ENCODE measurements at regions not wholly inside any gene's neighbourhood (a gene's known extent, or its start where the extent isn't known, plus 50 kb on each side); places are given as distances from the start of the nearest gene placed in this dataset.

DNA sequence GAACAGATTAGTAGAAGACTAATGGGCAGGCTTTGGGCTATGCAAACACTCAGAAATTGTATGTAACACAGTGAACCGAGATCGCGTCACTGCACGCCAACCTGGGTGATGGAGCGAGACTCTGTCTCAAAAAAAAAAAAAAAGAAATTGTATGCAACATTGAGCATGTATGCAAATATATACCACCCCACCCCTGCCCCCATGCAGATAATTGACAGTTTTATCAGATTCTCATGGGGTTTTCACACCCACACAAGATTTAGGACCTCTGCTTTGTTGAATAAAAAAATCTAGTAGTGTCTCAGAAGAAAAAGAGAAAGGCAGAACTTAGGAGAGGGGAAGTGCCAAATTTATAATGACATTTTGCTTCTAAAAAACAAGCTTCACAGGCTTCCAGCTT lies 131.6 kb upstream of the FN1 start:
- no peaks in the 10 kb centered on the region for H3K27me3 ChIP-seq (ENCODE audit: control insufficient read depth, insufficient read depth, low read length)
- no peaks in the 10 kb centered on the region for H3K9me3 ChIP-seq (replicated peaks; ENCODE audit: control insufficient read depth, low read depth, low read length)
- WGBS (ENCODE audit: insufficient coverage) = no CpG with 5 or more reads among the region's 5 CpGs
- no peaks in the 10 kb centered on the region for H3K4me1 ChIP-seq (ENCODE audit: control insufficient read depth, insufficient read depth, low read length)
- H3K27ac ChIP-seq (ENCODE audit: low read length) = no peak overlapping the region
- no peaks in the 10 kb centered on the region for H3K36me3 ChIP-seq (ENCODE audit: control insufficient read depth, insufficient read depth, low read length)
- no peak for DNase-seq
- H3K4me3 ChIP-seq (ENCODE audit: low read length) = no peak overlapping the region

DNA sequence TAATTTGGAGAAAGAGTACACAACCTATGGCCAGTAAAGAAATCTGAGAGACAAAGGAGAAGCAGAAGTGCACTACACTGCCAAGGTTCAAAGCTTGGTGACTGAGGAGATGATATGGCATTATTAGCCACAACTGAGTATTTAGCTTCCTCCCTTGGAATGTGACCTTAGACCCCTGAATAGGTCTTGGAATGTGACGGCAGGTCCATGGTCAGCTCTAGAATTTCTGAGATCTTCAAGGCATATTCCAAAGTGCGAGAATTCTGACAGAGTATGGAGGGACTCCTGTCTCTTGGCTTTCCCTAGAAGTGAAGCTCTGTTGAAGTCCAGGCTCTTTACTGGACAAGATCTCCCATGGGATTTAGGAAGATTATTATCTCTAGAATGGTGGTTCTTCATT lies 130.0 kb upstream of the FN1 start:
- 86% methylated on average over 2 of the region's 2 CpGs for WGBS (ENCODE audit: insufficient coverage)
- H3K36me3 ChIP-seq (ENCODE audit: control insufficient read depth, insufficient read depth, low read length) = no peaks in the 10 kb centered on the region
- no peak for DNase-seq
- no peaks in the 10 kb centered on the region for H3K4me1 ChIP-seq (ENCODE audit: control insufficient read depth, insufficient read depth, low read length)
- H3K9me3 ChIP-seq (replicated peaks; ENCODE audit: control insufficient read depth, low read depth, low read length) = no peaks in the 10 kb centered on the region
- no peak overlapping the region for H3K27ac ChIP-seq (ENCODE audit: low read length)
- H3K4me3 ChIP-seq (ENCODE audit: low read length) = no peak overlapping the region
- no peaks in the 10 kb centered on the region for H3K27me3 ChIP-seq (ENCODE audit: control insufficient read depth, insufficient read depth, low read length)

DNA sequence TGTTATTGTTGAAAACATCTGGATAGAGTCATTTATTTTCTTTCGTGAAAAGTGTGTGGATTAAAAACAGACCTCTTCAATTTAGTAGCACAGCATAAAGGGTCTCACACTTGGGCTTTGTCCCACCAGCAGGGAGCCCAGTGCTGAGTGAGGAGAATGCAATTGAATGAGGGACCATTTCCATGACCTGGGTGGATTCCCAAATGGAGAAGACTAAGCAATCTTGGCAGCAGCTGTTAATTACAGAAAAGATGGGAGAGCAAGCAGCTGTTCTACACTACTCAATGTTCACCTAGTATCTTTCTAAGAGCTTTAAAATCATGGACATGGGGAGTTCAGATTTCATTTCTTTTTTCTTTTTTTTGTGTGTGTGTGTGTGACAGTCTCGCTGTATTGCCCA lies 121.8 kb upstream of the FN1 start:
- Histone ChIP-seq H3K4me3 (ENCODE audit: low read length) (no peak overlapping the region), H3K4me1 (ENCODE audit: control insufficient read depth, insufficient read depth, low read length) (peaks cover 5% of the 10 kb centered on the region), H3K27ac (ENCODE audit: low read length) (no peak overlapping the region), H3K36me3 (ENCODE audit: control insufficient read depth, insufficient read depth, low read length) (no peaks in the 10 kb centered on the region), H3K27me3 (ENCODE audit: control insufficient read depth, insufficient read depth, low read length) (no peaks in the 10 kb centered on the region), H3K9me3 (replicated peaks; ENCODE audit: control insufficient read depth, low read depth, low read length) (no peaks in the 10 kb centered on the region)
- DNase-seq = peak; percentile 84
- no CpG with 5 or more reads among the region's 2 CpGs for WGBS (ENCODE audit: insufficient coverage)

DNA sequence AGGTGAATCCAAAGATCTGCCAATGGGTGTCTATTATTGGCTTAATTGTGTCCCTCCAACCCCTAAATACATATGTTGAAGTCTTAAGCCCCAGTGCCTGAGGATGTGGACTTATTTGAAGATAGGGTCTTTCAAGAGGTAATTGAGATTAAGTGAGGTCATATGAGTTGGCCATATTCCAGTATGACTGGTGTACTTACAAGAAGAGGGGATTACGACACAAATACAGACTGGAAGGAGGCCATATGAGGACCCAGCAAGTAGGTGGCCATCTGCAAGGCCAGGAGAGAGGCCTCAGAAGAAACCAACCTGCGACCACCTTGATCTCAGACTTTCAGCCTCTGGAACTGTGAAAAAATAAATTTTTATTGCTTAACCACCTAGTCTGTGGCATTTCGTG lies 121.1 kb upstream of the FN1 start:
- H3K4me1 ChIP-seq (ENCODE audit: control insufficient read depth, insufficient read depth, low read length) = peaks cover 5% of the 10 kb centered on the region
- DNase-seq = peak; percentile 33
- 69% methylated on average over 2 of the region's 3 CpGs for whole genome bisulfite sequencing (ENCODE audit: insufficient coverage)

DNA sequence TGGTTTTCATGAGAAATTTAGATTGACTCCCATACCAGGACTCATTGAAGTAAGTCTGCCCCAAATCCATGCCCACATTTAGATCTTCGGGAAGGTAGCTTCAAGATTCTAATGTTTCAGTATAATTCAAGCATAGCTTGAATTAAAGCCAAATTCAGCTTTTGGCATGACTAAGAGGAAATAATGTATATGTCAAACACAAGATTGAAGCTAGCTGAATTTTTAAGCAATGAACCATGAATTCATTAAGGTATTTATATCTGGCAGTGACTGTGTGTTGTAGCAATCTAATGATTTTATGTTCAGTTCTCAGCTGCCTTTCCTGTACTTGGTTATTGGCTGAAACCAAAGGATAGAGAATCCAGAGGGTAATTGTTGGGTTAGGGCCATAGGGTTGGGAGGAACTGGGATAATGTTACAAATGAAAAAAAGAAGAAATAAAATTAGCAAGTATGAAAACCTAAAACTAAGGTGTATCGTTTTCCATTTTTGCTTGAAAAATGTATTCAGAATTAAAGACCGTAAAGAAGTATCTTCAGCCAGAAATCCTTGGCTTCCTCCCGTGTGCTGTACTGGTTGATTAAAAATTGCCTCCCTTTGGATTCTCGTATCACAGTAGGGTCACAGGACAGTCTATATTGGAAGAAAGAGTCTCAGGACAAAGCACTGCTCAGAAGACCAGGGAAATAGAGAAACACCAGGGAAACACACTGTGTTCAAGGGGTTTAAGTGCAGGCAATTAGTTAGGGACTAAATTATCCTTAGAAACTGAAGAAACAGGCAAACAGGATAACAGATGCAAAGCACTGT lies 119.0 kb upstream of the FN1 start:
- no peaks in the 10 kb centered on the region for H3K9me3 ChIP-seq (replicated peaks; ENCODE audit: control insufficient read depth, low read depth, low read length)
- no peak overlapping the region for H3K4me3 ChIP-seq (ENCODE audit: low read length)
- no peaks in the 10 kb centered on the region for H3K36me3 ChIP-seq (ENCODE audit: control insufficient read depth, insufficient read depth, low read length)
- DNase-seq = peak; percentile 69
- H3K27me3 ChIP-seq (ENCODE audit: control insufficient read depth, insufficient read depth, low read length) = no peaks in the 10 kb centered on the region
- peak overlapping the region; percentile 61 for H3K27ac ChIP-seq (ENCODE audit: low read length)
- WGBS (ENCODE audit: insufficient coverage) = 15% methylated on average over 4 of the region's 5 CpGs
- peaks cover 5% of the 10 kb centered on the region for H3K4me1 ChIP-seq (ENCODE audit: control insufficient read depth, insufficient read depth, low read length)

More for the DNA sequence above, 121.1 kb upstream of the FN1 start:
- Histone ChIP-seq H3K27ac (ENCODE audit: low read length) (no peak overlapping the region), H3K4me3 (ENCODE audit: low read length) (no peak overlapping the region), H3K9me3 (replicated peaks; ENCODE audit: control insufficient read depth, low read depth, low read length) (no peaks in the 10 kb centered on the region), H3K36me3 (ENCODE audit: control insufficient read depth, insufficient read depth, low read length) (no peaks in the 10 kb centered on the region), H3K27me3 (ENCODE audit: control insufficient read depth, insufficient read depth, low read length) (no peaks in the 10 kb centered on the region)

DNA sequence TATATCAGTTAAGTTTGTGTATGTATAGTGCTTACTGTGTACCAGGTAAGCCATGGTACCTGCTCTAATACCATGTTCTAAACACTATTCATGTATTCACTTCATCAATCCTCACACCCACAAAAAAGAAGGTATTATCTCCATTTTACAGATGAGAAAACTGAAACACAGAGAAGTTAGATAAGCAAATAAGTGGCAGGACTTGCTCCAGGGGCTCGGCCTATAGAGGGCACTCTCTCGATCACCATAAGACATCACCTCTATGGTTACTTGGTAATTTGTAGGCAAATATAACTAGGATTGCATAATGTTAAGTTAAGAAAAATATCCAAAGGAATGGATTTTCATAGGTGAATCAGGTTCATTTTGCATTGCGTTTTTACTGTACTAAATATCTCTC lies 118.1 kb upstream of the FN1 start:
- H3K4me3 ChIP-seq (ENCODE audit: low read length) = no peak overlapping the region
- WGBS (ENCODE audit: insufficient coverage) = no CpG with 5 or more reads among the region's 3 CpGs
- H3K4me1 ChIP-seq (ENCODE audit: control insufficient read depth, insufficient read depth, low read length) = peaks cover 5% of the 10 kb centered on the region
- no peaks in the 10 kb centered on the region for H3K27me3 ChIP-seq (ENCODE audit: control insufficient read depth, insufficient read depth, low read length)
- no peaks in the 10 kb centered on the region for H3K36me3 ChIP-seq (ENCODE audit: control insufficient read depth, insufficient read depth, low read length)
- DNase-seq = no peak
- no peaks in the 10 kb centered on the region for H3K9me3 ChIP-seq (replicated peaks; ENCODE audit: control insufficient read depth, low read depth, low read length)
- no peak overlapping the region for H3K27ac ChIP-seq (ENCODE audit: low read length)

DNA sequence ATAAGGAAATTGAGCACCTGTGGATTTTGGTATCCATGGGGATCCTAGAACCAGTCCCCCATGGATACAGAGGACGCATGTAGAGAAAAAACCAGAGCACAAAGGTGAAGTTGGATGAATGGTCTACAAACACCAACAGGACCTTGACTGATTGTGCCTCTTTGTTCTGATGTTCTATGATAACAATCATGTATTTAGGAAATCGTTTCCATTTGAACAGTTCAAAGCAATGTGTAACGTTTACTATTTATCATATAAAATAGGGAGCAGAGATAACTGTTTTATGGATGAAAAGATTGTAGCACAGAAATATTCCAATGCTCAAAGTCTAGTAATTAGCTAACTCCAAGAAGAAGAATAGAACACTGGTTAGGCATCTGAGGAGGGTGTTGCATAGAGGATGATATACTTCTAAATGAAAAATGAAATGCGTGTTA lies 116.3 kb upstream of the FN1 start:
- H3K36me3 ChIP-seq (ENCODE audit: control insufficient read depth, insufficient read depth, low read length) = no peaks in the 10 kb centered on the region
- H3K4me3 ChIP-seq (ENCODE audit: low read length) = no peak overlapping the region
- WGBS (ENCODE audit: insufficient coverage) = 100% methylated on average over 1 of the region's 4 CpGs
- H3K27ac ChIP-seq (ENCODE audit: low read length) = no peak overlapping the region
- H3K4me1 ChIP-seq (ENCODE audit: control insufficient read depth, insufficient read depth, low read length) = peaks cover 5% of the 10 kb centered on the region
- no peaks in the 10 kb centered on the region for H3K9me3 ChIP-seq (replicated peaks; ENCODE audit: control insufficient read depth, low read depth, low read length)
- no peaks in the 10 kb centered on the region for H3K27me3 ChIP-seq (ENCODE audit: control insufficient read depth, insufficient read depth, low read length)
- DNase-seq = no peak

DNA sequence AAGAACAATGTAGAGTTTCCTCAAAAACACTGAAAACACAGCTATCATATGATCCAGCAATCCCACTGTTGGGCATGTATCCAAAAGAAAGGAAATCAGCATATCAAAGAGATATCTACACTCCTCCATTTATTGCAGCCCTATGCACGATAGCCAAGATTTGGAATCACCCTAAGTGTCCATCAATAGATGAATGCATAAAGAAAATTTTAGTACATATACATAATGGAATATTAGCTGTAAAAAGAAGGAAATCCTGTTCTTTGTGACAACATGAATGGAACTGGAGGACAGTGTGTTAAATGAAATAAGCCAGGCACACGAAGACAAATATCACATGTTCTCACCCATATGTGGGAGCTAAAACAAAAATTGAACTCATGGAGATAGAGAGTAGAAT lies 114.5 kb upstream of the FN1 start:
- H3K4me3 ChIP-seq (ENCODE audit: low read length) = no peak overlapping the region
- peaks cover under 1% of the 10 kb centered on the region for H3K4me1 ChIP-seq (ENCODE audit: control insufficient read depth, insufficient read depth, low read length)
- no peak for DNase-seq
- no peaks in the 10 kb centered on the region for H3K27me3 ChIP-seq (ENCODE audit: control insufficient read depth, insufficient read depth, low read length)
- WGBS (ENCODE audit: insufficient coverage) = no CpG with 5 or more reads among the region's 2 CpGs
- no peak overlapping the region for H3K27ac ChIP-seq (ENCODE audit: low read length)
- no peaks in the 10 kb centered on the region for H3K9me3 ChIP-seq (replicated peaks; ENCODE audit: control insufficient read depth, low read depth, low read length)
- H3K36me3 ChIP-seq (ENCODE audit: control insufficient read depth, insufficient read depth, low read length) = no peaks in the 10 kb centered on the region

DNA sequence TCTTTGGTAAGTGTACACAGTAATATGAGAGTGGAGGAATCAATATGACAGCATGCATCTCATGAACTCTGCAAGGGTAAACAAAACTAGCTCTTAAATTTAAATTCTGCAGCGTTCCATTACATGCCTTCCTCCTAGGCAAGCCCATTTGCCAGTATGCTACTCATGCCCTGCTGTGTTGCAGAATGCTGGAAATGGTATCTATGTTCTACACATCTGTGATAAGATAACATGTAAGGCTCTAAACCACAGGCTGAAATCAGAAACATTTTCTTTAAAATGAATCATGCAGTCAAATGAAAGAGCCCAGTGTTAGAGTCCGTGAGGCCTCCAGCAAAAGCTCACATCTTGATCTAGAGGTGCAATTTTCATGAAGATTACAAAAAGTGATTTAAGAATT lies 112.8 kb upstream of the FN1 start:
- no CpG with 5 or more reads among the region's 2 CpGs for WGBS (ENCODE audit: insufficient coverage)
- Histone ChIP-seq H3K36me3 (ENCODE audit: control insufficient read depth, insufficient read depth, low read length) (no peaks in the 10 kb centered on the region), H3K4me3 (ENCODE audit: low read length) (no peak overlapping the region), H3K9me3 (replicated peaks; ENCODE audit: control insufficient read depth, low read depth, low read length) (no peaks in the 10 kb centered on the region), H3K4me1 (ENCODE audit: control insufficient read depth, insufficient read depth, low read length) (no peaks in the 10 kb centered on the region), H3K27ac (ENCODE audit: low read length) (no peak overlapping the region), H3K27me3 (ENCODE audit: control insufficient read depth, insufficient read depth, low read length) (no peaks in the 10 kb centered on the region)
- DNase-seq = no peak

DNA sequence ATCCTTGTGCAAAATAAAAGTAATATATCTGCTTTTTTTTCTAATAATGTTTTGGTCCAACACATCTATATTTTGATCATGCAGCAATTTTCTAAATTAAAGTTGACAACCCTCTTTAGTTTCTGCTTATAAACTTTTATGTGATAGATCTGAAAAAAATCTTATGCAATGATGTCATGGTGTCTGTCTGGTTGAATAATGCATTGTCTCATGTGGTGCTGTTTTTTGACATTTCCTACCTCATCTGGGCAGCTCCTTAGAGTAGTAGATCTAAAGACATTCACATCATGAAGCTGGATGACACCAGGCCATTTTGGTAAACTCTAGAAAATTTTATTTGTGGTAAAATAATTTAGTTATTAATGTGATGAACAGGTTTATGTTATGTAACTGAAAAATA lies 106.8 kb upstream of the FN1 start:
- no peak for DNase-seq
- H3K9me3 ChIP-seq (replicated peaks; ENCODE audit: control insufficient read depth, low read depth, low read length) = no peaks in the 10 kb centered on the region
- H3K36me3 ChIP-seq (ENCODE audit: control insufficient read depth, insufficient read depth, low read length) = no peaks in the 10 kb centered on the region
- no peaks in the 10 kb centered on the region for H3K4me1 ChIP-seq (ENCODE audit: control insufficient read depth, insufficient read depth, low read length)
- no peak overlapping the region for H3K4me3 ChIP-seq (ENCODE audit: low read length)
- H3K27ac ChIP-seq (ENCODE audit: low read length) = no peak overlapping the region
- no peaks in the 10 kb centered on the region for H3K27me3 ChIP-seq (ENCODE audit: control insufficient read depth, insufficient read depth, low read length)

DNA sequence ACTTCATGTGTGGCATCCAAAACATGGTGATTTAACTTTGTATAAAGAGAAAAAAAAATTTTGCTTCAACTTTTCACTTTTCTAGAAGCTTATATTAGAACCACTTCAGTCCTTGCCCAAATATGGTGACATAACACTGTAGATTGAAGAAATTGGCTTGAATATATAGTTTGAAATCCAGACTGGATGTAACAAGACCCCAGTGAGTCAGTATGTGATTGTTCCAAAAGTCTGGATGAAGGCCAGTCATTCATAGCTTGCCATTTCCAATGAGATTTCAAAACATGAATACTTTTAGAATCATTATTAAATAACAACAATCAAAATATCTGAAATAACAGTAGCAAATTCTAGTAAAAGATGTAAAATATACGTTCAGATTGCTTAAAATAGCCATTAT lies 104.8 kb upstream of the FN1 start:
- H3K27me3 ChIP-seq (ENCODE audit: control insufficient read depth, insufficient read depth, low read length) = no peaks in the 10 kb centered on the region

More for the DNA sequence above, 104.8 kb upstream of the FN1 start:
- peaks cover 3% of the 10 kb centered on the region for H3K4me1 ChIP-seq (ENCODE audit: control insufficient read depth, insufficient read depth, low read length)
- H3K9me3 ChIP-seq (replicated peaks; ENCODE audit: control insufficient read depth, low read depth, low read length) = no peaks in the 10 kb centered on the region
- H3K4me3 ChIP-seq (ENCODE audit: low read length) = no peak overlapping the region
- no peak overlapping the region for H3K27ac ChIP-seq (ENCODE audit: low read length)
- DNase-seq = peak; percentile 95
- no peaks in the 10 kb centered on the region for H3K36me3 ChIP-seq (ENCODE audit: control insufficient read depth, insufficient read depth, low read length)
- no CpG with 5 or more reads among the region's 1 CpG for WGBS (ENCODE audit: insufficient coverage)

Data from muscle of leg (tissue), 3 donors.